ENCODE measurements at regions not wholly inside any gene's neighbourhood (a gene's known extent, or its start where the extent isn't known, plus 50 kb on each side); places are given as distances from the start of the nearest gene placed in this dataset.

DNA sequence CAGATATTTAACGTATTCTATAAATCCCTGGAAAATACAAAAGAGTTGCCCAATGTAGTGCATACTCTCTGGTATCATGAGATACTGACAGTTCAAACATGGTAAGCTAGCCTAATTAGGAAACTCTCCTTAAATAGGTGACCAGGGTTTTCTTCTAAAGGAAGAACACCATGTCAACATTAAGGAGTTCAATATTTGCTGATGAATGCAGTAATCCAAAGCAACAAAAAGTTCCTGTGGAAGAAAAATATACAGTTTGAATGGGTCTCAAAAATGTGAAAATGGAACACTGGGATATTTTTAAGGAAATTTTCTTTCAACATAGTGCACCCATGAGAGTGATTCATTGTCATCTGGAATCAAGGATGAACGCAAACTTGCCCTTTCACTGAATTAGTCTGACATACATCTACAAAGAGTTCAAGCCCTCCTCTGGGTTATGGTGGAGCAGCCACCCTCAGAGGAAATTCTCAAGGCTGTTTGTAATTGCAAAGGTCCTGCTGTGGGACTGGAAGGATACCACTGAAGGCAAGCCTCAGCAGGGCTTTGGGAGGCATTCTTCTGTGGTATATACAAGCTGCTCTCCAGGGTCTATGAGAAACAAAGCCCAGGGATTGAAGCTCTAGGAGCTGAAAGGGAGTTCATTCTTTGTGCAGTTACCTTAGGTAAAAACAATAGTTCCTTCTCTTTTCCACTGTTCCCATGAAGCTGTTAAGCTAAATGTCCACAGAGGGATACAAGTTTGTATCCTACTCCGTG lies 700.3 kb downstream of the TUSC7 start:
- Histone ChIP-seq H3K36me3 (ENCODE audit: control insufficient read depth, insufficient read depth, low read length) (no peaks in the 10 kb centered on the region), H3K4me1 (ENCODE audit: control insufficient read depth, insufficient read depth, low read length) (no peaks in the 10 kb centered on the region), H3K27me3 (ENCODE audit: control insufficient read depth, insufficient read depth, low read length) (no peaks in the 10 kb centered on the region), H3K9me3 (ENCODE audit: control insufficient read depth, low read length) (no peaks in the 10 kb centered on the region), H3K4me3 (ENCODE audit: low read length) (no peak overlapping the region), H3K9ac (ENCODE audit: low read length) (no peak overlapping the region)

DNA sequence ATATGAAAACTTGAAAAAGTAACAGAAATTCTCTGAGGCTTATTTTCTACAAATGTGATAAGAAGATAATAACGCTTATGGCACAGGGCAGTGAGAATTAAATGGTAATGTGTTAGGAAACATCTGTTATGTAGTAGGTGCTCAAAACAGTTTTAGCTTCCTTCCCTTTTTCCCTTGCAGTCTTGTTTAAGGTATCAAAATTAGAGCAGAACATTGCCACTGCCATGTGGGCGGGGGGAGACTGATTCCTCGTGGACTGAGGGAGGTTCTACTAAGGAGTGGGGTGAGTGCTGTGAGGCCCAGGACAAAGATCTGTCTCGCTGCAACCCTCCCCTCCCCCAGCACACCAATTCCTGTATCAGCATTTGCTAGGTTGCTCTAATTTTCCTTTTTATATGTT lies 702.4 kb downstream of the TUSC7 start:
- no peaks in the 10 kb centered on the region for H3K27me3 ChIP-seq (ENCODE audit: control insufficient read depth, insufficient read depth, low read length)
- H3K4me3 ChIP-seq (ENCODE audit: low read length): no peak overlapping the region
- H3K9me3 ChIP-seq (ENCODE audit: control insufficient read depth, low read length): no peaks in the 10 kb centered on the region
- no peaks in the 10 kb centered on the region for H3K36me3 ChIP-seq (ENCODE audit: control insufficient read depth, insufficient read depth, low read length)
- no peak overlapping the region for H3K9ac ChIP-seq (ENCODE audit: low read length)
- H3K4me1 ChIP-seq (ENCODE audit: control insufficient read depth, insufficient read depth, low read length): no peaks in the 10 kb centered on the region

DNA sequence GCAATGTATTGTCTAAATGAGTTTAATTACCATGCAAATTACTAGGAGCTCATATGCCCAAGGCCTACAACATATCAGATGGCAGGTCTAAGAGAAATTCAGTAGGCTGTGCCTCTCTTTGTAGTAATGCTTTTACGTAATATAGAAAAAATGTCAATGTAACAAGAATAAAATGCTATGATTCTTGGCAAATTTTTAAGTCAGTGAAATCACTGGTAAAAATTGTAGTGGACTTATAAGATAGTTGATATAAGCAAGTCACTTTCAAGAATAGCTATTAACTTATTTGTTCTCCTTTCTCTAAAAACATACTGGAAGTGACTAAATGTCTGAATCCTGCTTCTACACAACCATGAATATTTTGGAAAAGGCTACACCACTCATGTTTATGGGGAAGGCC lies 707.8 kb downstream of the TUSC7 start:
- no peaks in the 10 kb centered on the region for H3K9me3 ChIP-seq (ENCODE audit: control insufficient read depth, low read length)
- no peak overlapping the region for H3K4me3 ChIP-seq (ENCODE audit: low read length)
- no peaks in the 10 kb centered on the region for H3K36me3 ChIP-seq (ENCODE audit: control insufficient read depth, insufficient read depth, low read length)
- no peaks in the 10 kb centered on the region for H3K4me1 ChIP-seq (ENCODE audit: control insufficient read depth, insufficient read depth, low read length)
- no peak overlapping the region for H3K9ac ChIP-seq (ENCODE audit: low read length)
- H3K27me3 ChIP-seq (ENCODE audit: control insufficient read depth, insufficient read depth, low read length): no peaks in the 10 kb centered on the region

DNA sequence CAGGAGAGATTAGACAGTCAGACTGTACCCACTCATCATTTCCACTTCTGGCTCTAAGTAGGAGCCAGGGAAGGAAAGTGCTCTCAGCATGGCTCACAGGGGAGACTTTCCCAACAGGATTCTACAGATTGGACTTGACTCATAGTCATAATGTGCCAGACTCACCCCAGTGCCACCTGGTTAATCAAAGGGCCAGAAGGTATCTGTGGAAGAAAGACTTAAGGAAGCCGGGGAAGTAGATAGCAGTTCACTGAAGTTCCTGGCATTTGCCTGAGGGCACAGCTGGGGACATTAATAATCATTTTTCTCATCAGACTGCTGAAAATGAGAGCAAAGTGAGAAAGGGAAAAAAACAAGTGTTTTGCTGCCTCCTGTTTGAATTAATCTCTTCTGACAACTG lies 717.5 kb downstream of the TUSC7 start:
- Histone ChIP-seq H3K9me3 (ENCODE audit: control insufficient read depth, low read length) (no peaks in the 10 kb centered on the region), H3K36me3 (ENCODE audit: control insufficient read depth, insufficient read depth, low read length) (no peaks in the 10 kb centered on the region), H3K9ac (ENCODE audit: low read length) (no peak overlapping the region), H3K4me3 (ENCODE audit: low read length) (no peak overlapping the region), H3K4me1 (ENCODE audit: control insufficient read depth, insufficient read depth, low read length) (no peaks in the 10 kb centered on the region), H3K27me3 (ENCODE audit: control insufficient read depth, insufficient read depth, low read length) (no peaks in the 10 kb centered on the region)

DNA sequence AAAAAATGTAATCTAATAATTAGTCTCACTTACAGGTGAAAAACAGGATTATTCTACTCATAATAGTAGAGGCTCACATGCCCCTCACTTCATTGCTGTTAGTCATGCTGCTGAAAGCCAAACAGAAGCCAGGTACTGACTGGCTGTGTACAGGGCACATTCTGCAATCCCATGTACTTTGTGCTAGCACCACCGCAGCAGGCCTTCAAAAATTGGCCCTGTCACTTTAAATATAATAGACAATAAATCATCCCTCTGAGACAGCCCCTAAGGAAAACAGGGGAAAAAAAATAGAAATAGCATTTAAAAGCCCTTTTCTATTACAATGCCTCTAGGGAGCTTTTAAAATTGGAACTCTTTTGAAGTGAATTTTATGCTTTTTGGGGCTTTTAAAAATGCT lies 723.8 kb downstream of the TUSC7 start:
- no peaks in the 10 kb centered on the region for H3K9me3 ChIP-seq (ENCODE audit: control insufficient read depth, low read length)
- H3K27me3 ChIP-seq (ENCODE audit: control insufficient read depth, insufficient read depth, low read length): no peaks in the 10 kb centered on the region
- H3K4me1 ChIP-seq (ENCODE audit: control insufficient read depth, insufficient read depth, low read length): no peaks in the 10 kb centered on the region
- H3K36me3 ChIP-seq (ENCODE audit: control insufficient read depth, insufficient read depth, low read length): no peaks in the 10 kb centered on the region
- no peak overlapping the region for H3K4me3 ChIP-seq (ENCODE audit: low read length)
- no peak overlapping the region for H3K9ac ChIP-seq (ENCODE audit: low read length)

DNA sequence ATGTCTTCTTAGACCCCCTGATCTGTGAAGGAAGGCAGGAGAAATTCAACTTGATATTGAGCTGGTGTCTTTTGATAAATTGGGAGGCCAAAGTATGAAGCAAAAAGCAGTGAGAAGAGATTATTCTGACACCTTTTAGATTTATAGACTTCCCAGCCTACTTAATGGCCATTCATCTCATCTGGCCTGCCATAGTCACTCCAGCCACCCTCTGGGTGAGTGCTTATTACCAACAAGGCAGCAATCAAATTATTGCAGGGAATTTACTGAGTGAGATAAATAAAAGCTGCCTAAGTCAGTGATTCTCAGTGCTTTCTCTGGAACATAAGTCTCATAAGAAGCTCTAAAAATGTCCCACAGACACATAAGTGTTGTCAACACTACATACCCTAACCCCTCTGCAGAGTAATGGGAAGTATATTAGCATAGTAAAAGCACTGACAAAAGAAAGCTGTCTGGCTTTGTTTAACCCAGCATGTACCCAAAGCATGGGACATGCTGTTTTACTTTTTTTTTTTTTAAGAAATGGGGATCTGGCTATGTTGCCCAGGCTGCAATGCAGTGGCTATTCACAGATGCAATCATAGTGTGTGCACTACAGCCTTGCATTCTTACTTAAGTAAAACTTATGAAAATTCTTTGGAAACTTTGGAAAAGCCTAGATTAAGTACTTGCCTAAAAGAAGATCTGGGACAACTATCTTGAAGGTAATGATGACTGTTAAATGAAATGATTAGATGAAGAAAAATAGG lies 725.3 kb downstream of the TUSC7 start:
- Histone ChIP-seq H3K27me3 (ENCODE audit: control insufficient read depth, insufficient read depth, low read length) (no peaks in the 10 kb centered on the region), H3K4me1 (ENCODE audit: control insufficient read depth, insufficient read depth, low read length) (no peaks in the 10 kb centered on the region), H3K4me3 (ENCODE audit: low read length) (no peak overlapping the region), H3K36me3 (ENCODE audit: control insufficient read depth, insufficient read depth, low read length) (no peaks in the 10 kb centered on the region), H3K9me3 (ENCODE audit: control insufficient read depth, low read length) (no peaks in the 10 kb centered on the region), H3K9ac (ENCODE audit: low read length) (no peak overlapping the region)

DNA sequence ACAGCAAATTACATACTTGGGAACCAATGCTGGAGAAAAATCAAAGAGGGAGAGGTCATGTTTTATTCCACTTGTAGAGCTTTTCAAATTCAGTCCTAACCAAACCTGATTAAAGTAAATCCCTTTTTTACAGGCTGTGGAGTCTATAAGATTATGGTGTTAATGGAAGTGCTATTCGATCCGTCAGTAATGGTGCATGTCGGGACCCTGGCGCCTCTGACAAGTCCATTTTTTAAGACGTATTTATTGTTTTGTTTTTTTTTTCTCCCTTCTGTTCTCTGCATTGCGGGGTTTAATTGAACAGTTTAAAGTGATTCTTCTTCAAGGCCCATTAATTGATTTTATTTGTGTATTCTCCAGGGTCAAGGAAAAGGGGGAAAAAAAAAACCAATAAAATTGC lies 725.9 kb downstream of the TUSC7 start:
- no peak overlapping the region for H3K9ac ChIP-seq (ENCODE audit: low read length)
- H3K36me3 ChIP-seq (ENCODE audit: control insufficient read depth, insufficient read depth, low read length): no peaks in the 10 kb centered on the region
- no peaks in the 10 kb centered on the region for H3K4me1 ChIP-seq (ENCODE audit: control insufficient read depth, insufficient read depth, low read length)
- H3K4me3 ChIP-seq (ENCODE audit: low read length): no peak overlapping the region
- H3K9me3 ChIP-seq (ENCODE audit: control insufficient read depth, low read length): no peaks in the 10 kb centered on the region
- no peaks in the 10 kb centered on the region for H3K27me3 ChIP-seq (ENCODE audit: control insufficient read depth, insufficient read depth, low read length)

DNA sequence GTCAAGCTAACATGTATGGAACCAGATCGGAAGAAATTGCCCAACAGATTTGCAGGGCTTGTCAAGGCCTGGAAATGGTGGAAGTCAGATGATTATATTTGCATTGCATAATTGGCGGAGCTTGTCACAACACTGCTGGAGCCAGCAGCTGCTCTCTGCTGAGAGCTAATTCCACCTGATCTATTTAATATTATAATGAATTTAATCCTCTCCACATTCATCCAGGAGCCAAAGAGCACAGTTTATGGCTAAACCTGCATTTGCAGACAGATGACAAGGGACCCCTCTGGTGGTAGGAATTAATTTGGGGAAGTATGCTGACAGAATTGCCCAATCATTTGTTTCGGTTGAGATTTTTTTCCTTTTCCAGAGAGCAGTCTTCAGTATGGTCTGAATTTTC lies 730.2 kb downstream of the TUSC7 start:
- Histone ChIP-seq H3K36me3 (ENCODE audit: control insufficient read depth, insufficient read depth, low read length) (no peaks in the 10 kb centered on the region), H3K9ac (ENCODE audit: low read length) (no peak overlapping the region), H3K9me3 (ENCODE audit: control insufficient read depth, low read length) (no peaks in the 10 kb centered on the region), H3K4me3 (ENCODE audit: low read length) (no peak overlapping the region), H3K27me3 (ENCODE audit: control insufficient read depth, insufficient read depth, low read length) (no peaks in the 10 kb centered on the region), H3K4me1 (ENCODE audit: control insufficient read depth, insufficient read depth, low read length) (no peaks in the 10 kb centered on the region)

DNA sequence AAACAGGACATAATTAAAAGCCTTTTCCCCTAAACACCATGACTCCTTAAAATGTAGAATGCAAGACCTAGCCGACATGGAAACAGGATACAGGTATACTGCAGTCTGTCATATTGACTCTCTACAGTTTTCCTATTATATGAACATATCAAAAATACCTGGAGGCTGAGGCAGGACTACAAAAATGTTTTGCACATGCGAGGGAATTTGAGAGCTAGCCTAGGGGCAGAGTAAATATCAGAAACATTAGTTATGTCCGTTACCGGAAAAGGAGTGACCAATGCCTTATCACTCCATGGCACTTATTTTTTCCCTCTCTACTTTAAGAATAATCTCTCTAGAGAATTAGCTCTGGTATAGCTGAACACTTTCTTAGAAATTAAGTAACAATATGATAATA lies 732.3 kb downstream of the TUSC7 start:
- no peaks in the 10 kb centered on the region for H3K27me3 ChIP-seq (ENCODE audit: control insufficient read depth, insufficient read depth, low read length)
- H3K36me3 ChIP-seq (ENCODE audit: control insufficient read depth, insufficient read depth, low read length): no peaks in the 10 kb centered on the region
- no peak overlapping the region for H3K9ac ChIP-seq (ENCODE audit: low read length)
- no peaks in the 10 kb centered on the region for H3K4me1 ChIP-seq (ENCODE audit: control insufficient read depth, insufficient read depth, low read length)
- no peaks in the 10 kb centered on the region for H3K9me3 ChIP-seq (ENCODE audit: control insufficient read depth, low read length)
- H3K4me3 ChIP-seq (ENCODE audit: low read length): no peak overlapping the region

DNA sequence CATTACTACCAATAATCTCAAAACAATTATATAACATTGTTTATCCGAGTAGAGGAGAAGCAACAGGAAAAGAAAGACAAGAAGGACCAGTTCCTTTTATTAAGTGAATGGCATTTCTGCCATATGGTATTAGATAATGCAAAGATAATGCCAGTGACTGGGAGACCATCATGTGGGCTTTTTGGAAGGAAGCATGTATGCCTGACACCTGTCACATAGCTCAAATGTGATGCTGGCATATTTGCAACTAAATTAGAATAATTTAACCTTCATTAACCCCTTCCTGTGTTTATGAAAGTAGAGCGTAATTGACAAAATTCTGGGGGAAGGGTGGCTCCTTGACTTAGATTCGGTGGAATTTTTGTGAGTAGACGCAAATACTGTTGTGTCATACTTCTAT lies 733.0 kb downstream of the TUSC7 start:
- H3K9ac ChIP-seq (ENCODE audit: low read length): no peak overlapping the region
- H3K9me3 ChIP-seq (ENCODE audit: control insufficient read depth, low read length): no peaks in the 10 kb centered on the region
- H3K36me3 ChIP-seq (ENCODE audit: control insufficient read depth, insufficient read depth, low read length): no peaks in the 10 kb centered on the region
- H3K27me3 ChIP-seq (ENCODE audit: control insufficient read depth, insufficient read depth, low read length): no peaks in the 10 kb centered on the region
- H3K4me3 ChIP-seq (ENCODE audit: low read length): no peak overlapping the region
- H3K4me1 ChIP-seq (ENCODE audit: control insufficient read depth, insufficient read depth, low read length): no peaks in the 10 kb centered on the region

DNA sequence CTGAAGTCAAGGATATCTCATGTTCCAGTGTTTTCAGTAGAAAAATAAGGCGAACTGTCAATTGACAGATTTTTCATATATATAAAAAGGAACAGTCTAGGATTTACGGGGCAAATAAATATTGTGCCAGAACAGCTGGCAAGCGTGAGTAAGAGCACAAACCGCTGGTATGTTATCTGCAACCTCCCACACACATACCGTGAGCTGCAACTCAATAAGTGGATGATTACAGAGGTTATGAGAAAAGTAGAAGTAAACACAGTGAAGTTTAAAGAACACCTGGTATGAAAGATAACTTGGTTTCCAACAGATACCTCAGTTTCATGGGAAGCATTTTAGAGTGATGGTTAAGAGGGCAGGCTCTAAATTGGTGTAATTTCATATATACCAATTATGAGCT lies 733.4 kb downstream of the TUSC7 start:
- Histone ChIP-seq H3K36me3 (ENCODE audit: control insufficient read depth, insufficient read depth, low read length) (no peaks in the 10 kb centered on the region), H3K4me3 (ENCODE audit: low read length) (no peak overlapping the region), H3K9me3 (ENCODE audit: control insufficient read depth, low read length) (no peaks in the 10 kb centered on the region), H3K4me1 (ENCODE audit: control insufficient read depth, insufficient read depth, low read length) (no peaks in the 10 kb centered on the region), H3K9ac (ENCODE audit: low read length) (no peak overlapping the region), H3K27me3 (ENCODE audit: control insufficient read depth, insufficient read depth, low read length) (no peaks in the 10 kb centered on the region)

DNA sequence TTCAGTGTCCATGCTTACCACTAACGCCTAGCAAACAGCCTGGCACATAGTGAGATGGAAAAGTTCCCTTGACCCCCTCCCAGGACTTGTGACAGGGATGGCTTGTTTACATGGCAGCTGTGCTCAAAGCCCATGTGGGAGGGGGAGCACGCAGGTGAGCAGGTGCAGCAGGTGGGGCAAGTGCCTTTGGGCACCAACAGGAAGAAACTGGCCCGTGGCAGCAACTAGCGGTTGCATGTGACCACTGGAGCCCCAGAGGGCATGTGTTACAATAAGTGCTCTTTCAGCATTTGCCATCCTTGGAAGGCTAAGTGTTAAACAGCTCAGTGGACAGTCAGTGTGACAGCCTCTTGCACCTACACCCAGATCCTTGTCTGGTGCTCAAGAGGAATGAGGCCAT lies 734.6 kb downstream of the TUSC7 start:
- no peaks in the 10 kb centered on the region for H3K9me3 ChIP-seq (ENCODE audit: control insufficient read depth, low read length)
- H3K9ac ChIP-seq (ENCODE audit: low read length): no peak overlapping the region
- H3K36me3 ChIP-seq (ENCODE audit: control insufficient read depth, insufficient read depth, low read length): no peaks in the 10 kb centered on the region
- H3K4me3 ChIP-seq (ENCODE audit: low read length): no peak overlapping the region
- no peaks in the 10 kb centered on the region for H3K27me3 ChIP-seq (ENCODE audit: control insufficient read depth, insufficient read depth, low read length)
- no peaks in the 10 kb centered on the region for H3K4me1 ChIP-seq (ENCODE audit: control insufficient read depth, insufficient read depth, low read length)

Measured in mucosa of stomach (tissue), 1 donor.